ENCODE measurements at regions not wholly inside any gene's neighbourhood (a gene's known extent, or its start where the extent isn't known, plus 50 kb on each side); places are given as distances from the start of the nearest gene placed in this dataset.
A peak's percentile ranks its signal among the peaks of the same experiment; 100 is the strongest.
"Not testable (repeated sequence)": the region's sequence is repeated elsewhere in the genome, so short reads cannot be mapped to it uniquely, and the experiment has no call there.

DNA sequence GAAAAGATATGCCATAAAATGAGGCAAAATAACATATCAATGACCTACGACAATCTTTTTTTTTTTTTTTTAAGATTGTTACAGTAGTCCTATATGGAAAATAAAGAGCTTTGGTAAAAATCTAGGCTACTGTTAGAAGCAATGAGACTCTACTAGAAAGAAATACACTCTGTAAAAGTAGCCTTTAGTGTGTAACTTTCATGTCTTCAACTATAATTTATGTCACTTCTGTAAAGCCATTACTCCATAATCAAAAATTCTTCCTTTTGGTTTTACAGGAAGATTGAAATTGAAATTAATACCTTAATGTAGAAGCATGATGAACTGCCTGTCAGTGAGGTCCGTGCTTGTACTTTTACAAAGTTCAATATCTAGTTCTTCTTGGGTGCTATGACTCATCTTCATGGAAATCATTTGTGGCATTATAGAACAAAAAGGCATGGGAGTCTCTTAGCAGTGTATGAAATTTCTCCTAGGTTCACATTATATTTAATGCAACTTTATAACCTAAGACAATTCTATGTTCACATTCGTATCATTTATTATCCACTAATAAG lies 1393.1 kb downstream of the EFNA5 start:
- H2AFZ ChIP-seq (ENCODE audit: low read depth, low read length) = no peak overlapping the region
- H3K79me2 ChIP-seq (ENCODE audit: low read length) = no peaks in the 10 kb centered on the region
- no peak for TF ChIP-seq EZH2phosphoT487 (IDR thresholded peaks at IDR 0.05; ENCODE audit: low read depth)
- TF ChIP-seq, protein P1, sequence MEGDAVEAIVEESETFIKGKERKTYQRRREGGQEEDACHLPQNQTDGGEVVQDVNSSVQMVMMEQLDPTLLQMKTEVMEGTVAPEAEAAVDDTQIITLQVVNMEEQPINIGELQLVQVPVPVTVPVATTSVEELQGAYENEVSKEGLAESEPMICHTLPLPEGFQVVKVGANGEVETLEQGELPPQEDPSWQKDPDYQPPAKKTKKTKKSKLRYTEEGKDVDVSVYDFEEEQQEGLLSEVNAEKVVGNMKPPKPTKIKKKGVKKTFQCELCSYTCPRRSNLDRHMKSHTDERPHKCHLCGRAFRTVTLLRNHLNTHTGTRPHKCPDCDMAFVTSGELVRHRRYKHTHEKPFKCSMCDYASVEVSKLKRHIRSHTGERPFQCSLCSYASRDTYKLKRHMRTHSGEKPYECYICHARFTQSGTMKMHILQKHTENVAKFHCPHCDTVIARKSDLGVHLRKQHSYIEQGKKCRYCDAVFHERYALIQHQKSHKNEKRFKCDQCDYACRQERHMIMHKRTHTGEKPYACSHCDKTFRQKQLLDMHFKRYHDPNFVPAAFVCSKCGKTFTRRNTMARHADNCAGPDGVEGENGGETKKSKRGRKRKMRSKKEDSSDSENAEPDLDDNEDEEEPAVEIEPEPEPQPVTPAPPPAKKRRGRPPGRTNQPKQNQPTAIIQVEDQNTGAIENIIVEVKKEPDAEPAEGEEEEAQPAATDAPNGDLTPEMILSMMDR (IDR thresholded peaks at IDR 0.05; ENCODE audit: low read depth, low read length) = no peak
- no peaks in the 10 kb centered on the region for H3K27me3 ChIP-seq (ENCODE audit: low read depth, low read length)
- no peak overlapping the region for H3K4me2 ChIP-seq (ENCODE audit: low read length)
- H3K9me3 ChIP-seq (ENCODE audit: insufficient read depth, low read length) = no peaks in the 10 kb centered on the region
- no peaks in the 10 kb centered on the region for H3K36me3 ChIP-seq (replicated peaks; ENCODE audit: low read depth, low read length)
- no peak overlapping the region for H3K4me3 ChIP-seq (ENCODE audit: low read length)
- no peaks in the 10 kb centered on the region for H3K4me1 ChIP-seq (ENCODE audit: low read length)
- no peaks in the 10 kb centered on the region for H4K20me1 ChIP-seq (ENCODE audit: insufficient read depth, low read length)
- H3K9ac ChIP-seq (ENCODE audit: low read length) = no peak overlapping the region
- no peak overlapping the region for H3K27ac ChIP-seq (ENCODE audit: low read length)

DNA sequence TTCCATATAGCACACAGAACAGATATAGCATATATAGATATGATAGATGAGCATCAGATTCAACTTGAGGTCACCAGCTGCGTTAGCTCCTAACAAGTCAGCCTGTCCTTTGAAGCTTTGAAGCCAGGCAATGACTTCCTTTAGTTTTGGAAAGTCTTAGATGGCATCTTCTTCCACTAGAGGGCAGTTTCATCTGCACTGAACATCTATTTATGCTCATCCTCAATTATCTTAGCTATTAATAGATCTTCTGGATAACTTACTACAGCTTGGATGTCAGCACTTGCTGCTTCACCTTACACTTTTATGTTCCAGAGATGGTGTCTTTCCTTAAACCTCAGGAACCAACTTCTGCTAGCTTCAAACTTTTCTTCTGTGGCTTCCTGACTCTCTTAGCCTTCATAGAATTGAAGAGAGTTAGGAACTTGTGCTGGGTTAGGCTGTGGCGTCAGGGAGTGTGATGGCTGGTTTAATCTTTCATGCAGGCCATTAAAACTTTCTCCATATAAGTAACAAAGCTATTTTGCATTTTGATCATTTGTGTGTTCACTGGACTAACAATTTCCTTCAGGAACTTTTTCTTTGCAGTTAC lies 1401.4 kb downstream of the EFNA5 start:
- H3K36me3 ChIP-seq (replicated peaks; ENCODE audit: low read depth, low read length) = no peaks in the 10 kb centered on the region
- H3K9ac ChIP-seq (ENCODE audit: low read length) = no peak overlapping the region
- no peak overlapping the region for H3K4me2 ChIP-seq (ENCODE audit: low read length)
- peaks cover 13% of the 10 kb centered on the region for H3K4me1 ChIP-seq (ENCODE audit: low read length)
- no peak overlapping the region for H3K4me3 ChIP-seq (ENCODE audit: low read length)
- no peak overlapping the region for H2AFZ ChIP-seq (ENCODE audit: low read depth, low read length)
- no peaks in the 10 kb centered on the region for H3K27me3 ChIP-seq (ENCODE audit: low read depth, low read length)
- no peaks in the 10 kb centered on the region for H4K20me1 ChIP-seq (ENCODE audit: insufficient read depth, low read length)
- no peaks in the 10 kb centered on the region for H3K79me2 ChIP-seq (ENCODE audit: low read length)
- H3K9me3 ChIP-seq (ENCODE audit: insufficient read depth, low read length) = no peaks in the 10 kb centered on the region
- TF ChIP-seq, protein P1 (IDR thresholded peaks at IDR 0.05; ENCODE audit: low read depth, low read length) = peak; percentile 60
- TF ChIP-seq EZH2phosphoT487 (IDR thresholded peaks at IDR 0.05; ENCODE audit: low read depth) = no peak
- H3K27ac ChIP-seq (ENCODE audit: low read length) = no peak overlapping the region

DNA sequence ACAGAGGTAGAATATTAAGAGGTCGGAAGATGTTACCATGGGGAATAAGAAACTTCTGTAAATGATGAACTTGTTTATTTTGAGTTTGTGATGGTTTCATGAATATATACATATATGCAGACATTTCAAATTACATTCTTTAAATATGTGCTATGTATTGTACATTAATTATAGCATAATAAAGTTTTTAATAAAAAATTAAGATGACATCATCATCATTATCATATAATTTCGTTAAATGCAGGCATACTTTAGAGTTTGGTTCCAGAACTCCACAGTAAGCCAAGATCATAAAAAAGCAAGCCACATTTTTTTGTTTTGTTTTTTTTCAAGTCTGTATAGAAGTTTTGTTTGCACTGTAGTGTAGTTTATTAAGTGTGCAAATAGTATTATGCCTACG lies 1403.5 kb downstream of the EFNA5 start:
- Histone ChIP-seq H3K9ac (ENCODE audit: low read length) (no peak overlapping the region), H3K36me3 (replicated peaks; ENCODE audit: low read depth, low read length) (no peaks in the 10 kb centered on the region), H2AFZ (ENCODE audit: low read depth, low read length) (no peak overlapping the region), H3K4me2 (ENCODE audit: low read length) (no peak overlapping the region), H4K20me1 (ENCODE audit: insufficient read depth, low read length) (no peaks in the 10 kb centered on the region), H3K27ac (ENCODE audit: low read length) (no peak overlapping the region), H3K79me2 (ENCODE audit: low read length) (no peaks in the 10 kb centered on the region), H3K4me3 (ENCODE audit: low read length) (no peak overlapping the region), H3K4me1 (ENCODE audit: low read length) (peaks cover 10% of the 10 kb centered on the region; the same call in 1 of the 2 replicates), H3K9me3 (ENCODE audit: insufficient read depth, low read length) (no peaks in the 10 kb centered on the region), H3K27me3 (ENCODE audit: low read depth, low read length) (no peaks in the 10 kb centered on the region)
- TF ChIP-seq EZH2phosphoT487 (IDR thresholded peaks at IDR 0.05; ENCODE audit: low read depth) = no peak
- TF ChIP-seq, protein P1 (IDR thresholded peaks at IDR 0.05; ENCODE audit: low read depth, low read length) = no peak

DNA sequence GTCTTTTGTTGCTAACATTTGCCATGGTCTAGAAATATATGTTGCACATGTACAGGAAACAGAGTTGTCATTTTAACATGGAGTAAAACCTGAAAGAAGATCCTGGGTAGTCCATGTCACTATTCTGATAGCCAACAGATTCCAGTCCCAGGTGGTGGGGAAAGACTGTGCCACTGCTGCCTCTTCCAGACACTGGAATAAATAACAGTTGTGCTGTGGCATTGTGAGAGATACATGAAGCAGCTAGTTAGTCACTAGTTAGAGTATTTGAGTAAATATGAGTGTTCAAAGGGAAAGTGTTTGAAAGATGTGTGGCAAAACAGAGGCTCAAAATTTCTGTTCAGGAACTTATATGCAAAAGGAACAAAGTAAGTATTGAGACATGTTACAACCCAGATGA lies 1408.3 kb downstream of the EFNA5 start:
- TF ChIP-seq, protein P1 (IDR thresholded peaks at IDR 0.05; ENCODE audit: low read depth, low read length) = no peak
- TF ChIP-seq EZH2phosphoT487 (IDR thresholded peaks at IDR 0.05; ENCODE audit: low read depth) = no peak
- Histone ChIP-seq H4K20me1 (ENCODE audit: insufficient read depth, low read length) (no peaks in the 10 kb centered on the region), H3K27me3 (ENCODE audit: low read depth, low read length) (no peaks in the 10 kb centered on the region), H3K36me3 (replicated peaks; ENCODE audit: low read depth, low read length) (no peaks in the 10 kb centered on the region), H2AFZ (ENCODE audit: low read depth, low read length) (no peak overlapping the region), H3K27ac (ENCODE audit: low read length) (no peak overlapping the region), H3K9me3 (ENCODE audit: insufficient read depth, low read length) (no peaks in the 10 kb centered on the region), H3K4me1 (ENCODE audit: low read length) (peaks cover 20% of the 10 kb centered on the region), H3K79me2 (ENCODE audit: low read length) (no peaks in the 10 kb centered on the region), H3K4me2 (ENCODE audit: low read length) (no peak overlapping the region), H3K9ac (ENCODE audit: low read length) (no peak overlapping the region), H3K4me3 (ENCODE audit: low read length) (no peak overlapping the region)

DNA sequence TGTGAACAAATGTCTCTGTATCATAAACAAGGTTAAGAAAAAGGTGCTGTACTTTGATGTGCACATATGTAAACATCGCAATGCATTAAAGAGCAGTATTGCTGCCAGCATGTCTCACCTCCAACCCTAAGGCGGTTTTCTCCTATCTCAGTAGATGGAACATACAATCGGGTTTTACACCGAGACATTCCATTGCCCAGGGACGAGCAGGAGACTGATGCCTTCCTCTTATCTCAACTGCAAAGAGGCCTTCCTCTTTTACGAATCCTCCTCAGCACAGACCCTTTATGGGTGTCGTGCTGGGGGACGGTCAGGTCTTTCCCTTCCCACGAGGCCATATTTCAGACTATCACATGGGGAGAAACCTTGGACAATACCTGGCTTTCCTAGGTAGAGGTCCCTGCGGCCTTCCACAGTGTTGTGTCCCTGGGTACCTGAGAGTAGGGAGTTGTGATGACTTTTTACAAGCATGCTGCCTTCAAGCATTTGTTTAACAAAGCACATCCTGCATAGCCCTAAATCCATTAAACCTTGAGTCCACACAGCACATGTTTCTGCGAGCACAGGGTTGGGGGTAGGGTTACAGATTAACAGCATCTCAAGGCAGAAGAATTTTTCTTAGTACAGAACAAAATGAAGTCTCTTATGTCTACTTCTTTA lies 1411.2 kb downstream of the EFNA5 start:
- not testable (repeated sequence) for H3K27me3 ChIP-seq (ENCODE audit: low read depth, low read length); H3K4me3 ChIP-seq (ENCODE audit: low read length); H2AFZ ChIP-seq (ENCODE audit: low read depth, low read length); H3K79me2 ChIP-seq (ENCODE audit: low read length); H3K9ac ChIP-seq (ENCODE audit: low read length); H3K9me3 ChIP-seq (ENCODE audit: insufficient read depth, low read length); H4K20me1 ChIP-seq (ENCODE audit: insufficient read depth, low read length); H3K4me2 ChIP-seq (ENCODE audit: low read length); H3K36me3 ChIP-seq (replicated peaks; ENCODE audit: low read depth, low read length); H3K27ac ChIP-seq (ENCODE audit: low read length)
- peaks cover 11% of the 10 kb centered on the region for H3K4me1 ChIP-seq (ENCODE audit: low read length)
